GM23338 (cell line): ENCODE measurements at regions not wholly inside any gene's neighbourhood (a gene's known extent, or its start where the extent isn't known, plus 50 kb on each side); places are given as distances from the start of the nearest gene placed in this dataset.
A peak's percentile ranks its signal among the peaks of the same experiment; 100 is the strongest.

ENCODE experiments used
- ATAC-seq: fragments of 200-7000 bp; cut with Tn5 transposase; 3 replicates; pipeline ENCODE4 v1.9.1; 2020
- DNase-seq: peaks from one replicate; pipeline ENCODE4 v3.0.0-alpha.2; 2015; ENCODE audit warnings: low spot score
- H2AFZ ChIP-seq: fragments of 200-600 bp; sonication (generic); 2 replicates; pipeline ENCODE4 v1.8.0; 2016; ENCODE audit warnings: antibody characterized with exemption, mild to moderate bottlenecking, moderate library complexity
- H3F3A ChIP-seq: fragments of 200-600 bp; sonication (generic); replicated peaks from 2 replicates; pipeline ENCODE4 v1.8.0; 2017; ENCODE audit warnings: antibody characterized with exemption, mixed run types, low read depth
- H3K27ac ChIP-seq: fragments of 200-600 bp; sonication (generic); 2 replicates; pipeline ENCODE4 v1.6.1; 2016; ENCODE audit warnings: low read depth
- H3K27me3 ChIP-seq: fragments of 200-600 bp; sonication (generic); 2 replicates; pipeline ENCODE4 v1.8.0; 2016; ENCODE audit warnings: mild to moderate bottlenecking, mixed run types, moderate library complexity; ENCODE audit not compliant: insufficient read depth
- H3K36me3 ChIP-seq: fragments of 200-600 bp; sonication (generic); 2 replicates; pipeline ENCODE4 v1.8.0; 2016; ENCODE audit warnings: mild to moderate bottlenecking; ENCODE audit not compliant: insufficient read depth
- H3K4me1 ChIP-seq: fragments of 200-600 bp; sonication (generic); 2 replicates; pipeline ENCODE4 v1.8.0; 2016; ENCODE audit warnings: mild to moderate bottlenecking, moderate library complexity; ENCODE audit not compliant: insufficient read depth
- H3K4me2 ChIP-seq: fragments of 200-600 bp; sonication (generic); 2 replicates; pipeline ENCODE4 v1.7.1; 2017; ENCODE audit warnings: mixed run types
- H3K4me3 ChIP-seq: fragments of 200-600 bp; sonication (generic); 2 replicates; pipeline ENCODE4 v1.6.1; 2016; ENCODE audit warnings: mixed run types
- H3K79me2 ChIP-seq: fragments of 200-600 bp; sonication (generic); replicated peaks from 2 replicates; pipeline ENCODE4 v1.8.0; 2017; ENCODE audit warnings: mild to moderate bottlenecking; ENCODE audit not compliant: insufficient read depth
- H3K9me2 ChIP-seq: fragments of 200-600 bp; sonication (generic); 2 replicates; pipeline ENCODE4 v1.8.0; 2017; ENCODE audit not compliant: insufficient read depth
- H4K20me1 ChIP-seq: fragments of 200-600 bp; sonication (generic); replicated peaks from 2 replicates; pipeline ENCODE4 v1.8.0; 2017; ENCODE audit warnings: mild to moderate bottlenecking; ENCODE audit not compliant: insufficient read depth
- H3K27ac Mint-ChIP-seq: 2 replicates; pipeline ENCODE4 v1.8.0; 2020; ENCODE audit warnings: inconsistent platforms, mild to moderate bottlenecking, moderate library complexity, mixed read lengths
- H3K27me3 Mint-ChIP-seq: 3 replicates; pipeline ENCODE4 v1.8.0; 2022; ENCODE audit warnings: low read depth, mild to moderate bottlenecking, moderate library complexity, mixed read lengths, inconsistent platforms; ENCODE audit not compliant: insufficient read depth, poor library complexity
- H3K36me3 Mint-ChIP-seq: 3 replicates; pipeline ENCODE4 v1.8.0; 2021; ENCODE audit warnings: low read depth, mild to moderate bottlenecking, inconsistent platforms, moderate library complexity, mixed read lengths
- H3K4me1 Mint-ChIP-seq: 3 replicates; pipeline ENCODE4 v1.8.0; 2020; ENCODE audit warnings: mild to moderate bottlenecking, inconsistent platforms, mixed read lengths
- H3K4me3 Mint-ChIP-seq: 3 replicates; pipeline ENCODE4 v1.8.0; 2021; ENCODE audit warnings: moderate library complexity, mild to moderate bottlenecking, inconsistent platforms, mixed read lengths
- H3K9me3 Mint-ChIP-seq: 3 replicates; pipeline ENCODE4 v1.8.0; 2020; ENCODE audit warnings: moderate library complexity, mild to moderate bottlenecking, inconsistent platforms, mixed read lengths
- CREB1 ChIP-seq: fragments of 250-450 bp; sonication (Bioruptor Pico); IDR thresholded peaks from 2 replicates; pipeline ENCODE4 v1.5.0; 2020; ENCODE audit warnings: low read depth, mild to moderate bottlenecking, moderate library complexity
- CTCF ChIP-seq, 2 experiments: fragments of 200-600 bp in 1 of 2; sonication (generic) in 1 of 2; conservative IDR thresholded peaks; 2 replicates each; pipeline versions ENCODE4 v1.5.1 to v1.6.1; 2016 to 2017; ENCODE audit warnings: antibody characterized with exemption in 2 of 2, low read depth in 2 of 2, mild to moderate bottlenecking in 2 of 2, moderate library complexity in 1 of 2
- ETS1 ChIP-seq: IDR thresholded peaks from 2 replicates; pipeline ENCODE4 v1.6.1; 2016; ENCODE audit warnings: antibody characterized with exemption
- EZH2phosphoT487 ChIP-seq: fragments of 200-600 bp; sonication (generic); IDR thresholded peaks from one replicate; pipeline ENCODE4 v1.8.1; 2018; ENCODE audit warnings: antibody characterized with exemption; ENCODE audit not compliant: unreplicated experiment
- JUNB ChIP-seq: IDR thresholded peaks from one replicate; pipeline ENCODE4 v1.6.1; 2016; ENCODE audit warnings: antibody characterized with exemption; ENCODE audit not compliant: unreplicated experiment
- NANOG ChIP-seq: IDR thresholded peaks from 2 replicates; pipeline ENCODE4 v1.6.1; 2016; ENCODE audit warnings: antibody characterized with exemption, borderline replicate concordance
- POLR2AphosphoS5 ChIP-seq: IDR thresholded peaks from 2 replicates; pipeline ENCODE4 v1.6.1; 2016; ENCODE audit warnings: antibody characterized with exemption, low read depth
- REST ChIP-seq: IDR thresholded peaks from one replicate; pipeline ENCODE4 v1.6.1; 2018; ENCODE audit warnings: antibody characterized with exemption; ENCODE audit not compliant: unreplicated experiment
- STAT1 ChIP-seq: IDR thresholded peaks from one replicate; pipeline ENCODE4 v1.6.1; 2016; ENCODE audit warnings: antibody characterized with exemption; ENCODE audit not compliant: unreplicated experiment
- ZNF114 ChIP-seq: fragments of 250-450 bp; sonication (Bioruptor Pico); IDR thresholded peaks from 2 replicates; pipeline ENCODE4 v1.5.0; 2020; ENCODE audit warnings: mild to moderate bottlenecking, moderate library complexity
- ZNF331 ChIP-seq: fragments of 250-450 bp; sonication (Bioruptor Pico); IDR thresholded peaks from 2 replicates; pipeline ENCODE4 v1.5.0; 2020; ENCODE audit warnings: low read depth, mild to moderate bottlenecking, moderate library complexity

GRCh38 chr9:23254404-23255184 lies 571.4 kb downstream of the ELAVL2 start:
- Mint-ChIP-seq H3K4me3 (no peak overlapping the region), H3K9me3 (peaks cover 7% of the 10 kb centered on the region; the same call in 2 of the 3 replicates), H3K4me1 (peaks cover 9% of the 10 kb centered on the region; the same call in 1 of the 3 replicates), H3K36me3 (no peaks in the 10 kb centered on the region; the same call in 2 of the 3 replicates), H3K27ac (no peak overlapping the region), H3K27me3 (no peaks in the 10 kb centered on the region)
- no peak overlapping the region for H2AFZ ChIP-seq
- no peaks in the 10 kb centered on the region for H3F3A ChIP-seq
- H3K27ac ChIP-seq, result no peak overlapping the region
- H3K36me3 ChIP-seq, result no peaks in the 10 kb centered on the region
- ATAC-seq, result peak; percentile 70
- no peaks in the 10 kb centered on the region for H4K20me1 ChIP-seq
- no peaks in the 10 kb centered on the region for H3K9me2 ChIP-seq
- H3K4me1 ChIP-seq, result no peaks in the 10 kb centered on the region
- peak; percentile 56 for DNase-seq
- H3K79me2 ChIP-seq, result no peaks in the 10 kb centered on the region
- no peak for TF ChIP-seq JUNB
- TF ChIP-seq ZNF331 (CRISPR knock-in tag), result no peak
- TF ChIP-seq STAT1, result no peak
- TF ChIP-seq CTCF (conservative IDR thresholded peaks at IDR 0.05; ENCODE audit: low read depth in 2 of 2), result peak; percentile 41 to 53; a peak in 3 of 4 replicates
- TF ChIP-seq ETS1, result no peak
- H3K4me2 ChIP-seq, result no peak overlapping the region
- H3K27me3 ChIP-seq, result no peaks in the 10 kb centered on the region
- H3K4me3 ChIP-seq, result no peak overlapping the region

GRCh38 chr9:23255346-23255745 lies 570.7 kb downstream of the ELAVL2 start:
- Mint-ChIP-seq H3K27ac (no peak overlapping the region), H3K36me3 (no peaks in the 10 kb centered on the region; the same call in 2 of the 3 replicates), H3K27me3 (no peaks in the 10 kb centered on the region), H3K9me3 (peaks cover 7% of the 10 kb centered on the region; the same call in 2 of the 3 replicates), H3K4me3 (no peak overlapping the region), H3K4me1 (peaks cover 9% of the 10 kb centered on the region; the same call in 1 of the 3 replicates)
- no peak overlapping the region for H2AFZ ChIP-seq
- H3K27ac ChIP-seq, result no peak overlapping the region
- H3K79me2 ChIP-seq, result no peaks in the 10 kb centered on the region
- H3K27me3 ChIP-seq, result no peaks in the 10 kb centered on the region
- no peaks in the 10 kb centered on the region for H3K9me2 ChIP-seq
- H4K20me1 ChIP-seq, result no peaks in the 10 kb centered on the region
- H3K4me2 ChIP-seq, result no peak overlapping the region
- no peak overlapping the region for H3K4me3 ChIP-seq
- H3F3A ChIP-seq, result no peaks in the 10 kb centered on the region
- no peak for ATAC-seq
- no peak for TF ChIP-seq CREB1
- TF ChIP-seq REST, result no peak
- no peak for TF ChIP-seq ZNF331 (CRISPR knock-in tag)
- TF ChIP-seq NANOG, result no peak
- no peak for TF ChIP-seq ZNF114 (CRISPR knock-in tag)
- no peak for TF ChIP-seq EZH2phosphoT487
- TF ChIP-seq ETS1, result no peak
- no peak for TF ChIP-seq CTCF (conservative IDR thresholded peaks at IDR 0.05; ENCODE audit: low read depth in 2 of 2)
- no peak for TF ChIP-seq JUNB
- TF ChIP-seq POLR2AphosphoS5, result no peak
- no peak for DNase-seq
- H3K4me1 ChIP-seq, result no peaks in the 10 kb centered on the region
- H3K36me3 ChIP-seq, result no peaks in the 10 kb centered on the region
